GM19023 (cell line): ENCODE measurements at regions not wholly inside any gene's neighbourhood (a gene's known extent, or its start where the extent isn't known, plus 50 kb on each side); places are given as distances from the start of the nearest gene placed in this dataset.

Experiments used
- ATAC-seq: cut with Tn5 transposase; IDR thresholded peaks from one replicate; pipeline ENCODE4 v1.9.1; 2021; ENCODE audit warnings: mild to moderate bottlenecking, moderate library complexity; ENCODE audit not compliant: unreplicated experiment

GRCh38 chr3:34844323-34844620 lies 795.1 kb upstream of the ARPP21 start:
- no peak for ATAC-seq

GRCh38 chr3:34851137-34851536 lies 788.2 kb upstream of the ARPP21 start:
- no peak for ATAC-seq

GRCh38 chr3:34852844-34853439 lies 786.4 kb upstream of the ARPP21 start:
- ATAC-seq: no peak

GRCh38 chr3:34856081-34856947 lies 783.0 kb upstream of the ARPP21 start:
- ATAC-seq: no peak

- no peak for ATAC-seq
Measured at GRCh38 chr3:34858067-34858660, 781.2 kb upstream of the ARPP21 start.

GRCh38 chr3:34859746-34860145 lies 779.6 kb upstream of the ARPP21 start:
- no peak for ATAC-seq

GRCh38 chr3:34862456-34862855 lies 776.9 kb upstream of the ARPP21 start:
- no peak for ATAC-seq

- no peak for ATAC-seq
Measured at GRCh38 chr3:34863485-34863884, 775.8 kb upstream of the ARPP21 start.

- no peak for ATAC-seq
Measured at GRCh38 chr3:34864011-34864410, 775.3 kb upstream of the ARPP21 start.

GRCh38 chr3:34865346-34865745 lies 774.0 kb upstream of the ARPP21 start:
- ATAC-seq: no peak

GRCh38 chr3:34868935-34869334 lies 770.4 kb upstream of the ARPP21 start:
- ATAC-seq: no peak

GRCh38 chr3:34869696-34870095 lies 769.6 kb upstream of the ARPP21 start:
- ATAC-seq: no peak

- no peak for ATAC-seq
Measured at GRCh38 chr3:34872406-34872805, 766.9 kb upstream of the ARPP21 start.

- ATAC-seq: no peak
Measured at GRCh38 chr3:34876997-34877396, 762.3 kb upstream of the ARPP21 start.

- no peak for ATAC-seq
Measured at GRCh38 chr3:34878488-34878887, 760.8 kb upstream of the ARPP21 start.

- peak; percentile 57 for ATAC-seq
Measured at GRCh38 chr3:34881026-34881425, 758.3 kb upstream of the ARPP21 start.

GRCh38 chr3:34882764-34883163 lies 756.6 kb upstream of the ARPP21 start:
- ATAC-seq: no peak

- ATAC-seq: no peak
Measured at GRCh38 chr3:34884007-34884406, 755.3 kb upstream of the ARPP21 start.

GRCh38 chr3:34886443-34886842 lies 752.9 kb upstream of the ARPP21 start:
- no peak for ATAC-seq

GRCh38 chr3:34889641-34890040 lies 749.7 kb upstream of the ARPP21 start:
- no peak for ATAC-seq

GRCh38 chr3:34890247-34890646 lies 749.1 kb upstream of the ARPP21 start:
- ATAC-seq: no peak

- no peak for ATAC-seq
Measured at GRCh38 chr3:34891941-34892340, 747.4 kb upstream of the ARPP21 start.
